Panc1 (cell line): ENCODE measurements at regions not wholly inside any gene's neighbourhood (a gene's known extent, or its start where the extent isn't known, plus 50 kb on each side); places are given as distances from the start of the nearest gene placed in this dataset.

Source experiments
- ATAC-seq: fragments of 200-7000 bp; cut with Tn5 transposase; 2 replicates; pipeline ENCODE4 v1.9.1; 2020; ENCODE audit warnings: mild to moderate bottlenecking, moderate library complexity
- BruUV-seq: library from RNA; stranded (reverse); fragments of 400-500 nt; replicated peaks from 2 replicates; lab custom pipeline; 2021; lab: Mats Ljungman, UMichigan
- CTCF ChIA-PET: fragments of 300-600 bp; sonication (Branson Sonifier 250); formaldehyde crosslinking; loops from one replicate; lab custom pipeline; 2022; ENCODE audit warnings: antibody characterized with exemption; lab: Charles Lee
- POLR2A ChIA-PET: fragments of 300-600 bp; sonication (Branson Sonifier 250); formaldehyde crosslinking; loops from one replicate; lab custom pipeline; 2022; ENCODE audit warnings: antibody characterized with exemption; lab: Charles Lee
- DNase-seq: peaks from one replicate; pipeline ENCODE4 v3.0.0-alpha.2; 2010; ENCODE audit warnings: low read depth, low spot score
- H3K27ac ChIP-seq: 2 replicates; pipeline ENCODE4 v1.5.1; 2011; ENCODE audit warnings: mild to moderate bottlenecking, low read length, inconsistent platforms
- H3K27me3 ChIP-seq: fragments of 200-500 bp; sonication (Bioruptor generic); 2 replicates; pipeline ENCODE4 v1.6.0; 2014; ENCODE audit warnings: low read length, inconsistent platforms; ENCODE audit not compliant: control insufficient read depth, insufficient read depth
- H3K36me3 ChIP-seq: fragments of 200-500 bp; sonication (Bioruptor generic); 2 replicates; pipeline ENCODE4 v1.5.1; 2014; ENCODE audit warnings: inconsistent platforms, mild to moderate bottlenecking, low read length, moderate library complexity; ENCODE audit not compliant: control insufficient read depth, insufficient read depth
- H3K4me1 ChIP-seq: 2 replicates; pipeline ENCODE4 v1.5.1; 2011; ENCODE audit warnings: inconsistent platforms, mild to moderate bottlenecking, low read length, moderate library complexity; ENCODE audit not compliant: control insufficient read depth, insufficient read depth
- H3K4me3 ChIP-seq, 2 experiments: 2 replicates each; pipeline ENCODE4 v1.5.1; 2011 to 2012; ENCODE audit warnings: low read depth in 2 of 2, low read length in 2 of 2, mild to moderate bottlenecking in 2 of 2, inconsistent platforms in 1 of 2, moderate library complexity in 1 of 2
- H3K9me3 ChIP-seq: fragments of 200-500 bp; sonication (Bioruptor generic); 2 replicates; pipeline ENCODE4 v1.5.1; 2014; ENCODE audit warnings: low read depth, mild to moderate bottlenecking, inconsistent platforms, low read length, moderate library complexity; ENCODE audit not compliant: control insufficient read depth, insufficient read depth
- POLR2AphosphoS5 ChIP-seq: IDR thresholded peaks from 2 replicates; pipeline ENCODE4 v1.6.1; 2012; ENCODE audit warnings: mild to moderate bottlenecking, low read depth, low read length, moderate library complexity
- REST ChIP-seq, 2 experiments: IDR thresholded peaks; 2 replicates each; pipeline ENCODE4 v1.6.1; 2011 to 2012; ENCODE audit warnings: low read depth in 2 of 2, control low read depth in 1 of 2, low read length in 1 of 2, mild to moderate bottlenecking in 1 of 2, moderate library complexity in 1 of 2; ENCODE audit not compliant: insufficient read depth in 1 of 2
- SIN3A ChIP-seq: IDR thresholded peaks from 2 replicates; pipeline ENCODE4 v1.6.1; 2012; ENCODE audit warnings: low read depth, mild to moderate bottlenecking, low read length, moderate library complexity, borderline replicate concordance; ENCODE audit not compliant: insufficient read depth
- TCF7L2 ChIP-seq: IDR thresholded peaks from 2 replicates; pipeline ENCODE4 v1.6.1; 2011; ENCODE audit warnings: mild to moderate bottlenecking, low read depth, low read length, inconsistent platforms
- in situ Hi-C: cut with HindIII; loops from 2 replicates; pipeline ENCODE4 v1.10.0; 2016; ENCODE audit warnings: low sequenced_read_pairs, low pct_unique_long_range_greater_than_20kb
- intact Hi-C: fragments of 100-400 bp; cut with micrococcal nuclease; formaldehyde crosslinking; loops from one replicate; pipeline ENCODE4 v1.10.0; 2022; ENCODE audit not compliant: unreplicated experiment
- TF ChIP-seq, protein P1 (sequence below): fragments of 450-650 bp; IDR thresholded peaks from 2 replicates; pipeline ENCODE4 v1.5.1; 2017; ENCODE audit warnings: mild to moderate bottlenecking

- intact Hi-C loops = no loop called here
- no peaks in the 10 kb centered on the region for H3K27me3 ChIP-seq
- ChIA-PET CTCF (no interaction called here), POLR2A (no interaction called here)
- no peak overlapping the region for H3K27ac ChIP-seq
- TF ChIP-seq, protein P1, sequence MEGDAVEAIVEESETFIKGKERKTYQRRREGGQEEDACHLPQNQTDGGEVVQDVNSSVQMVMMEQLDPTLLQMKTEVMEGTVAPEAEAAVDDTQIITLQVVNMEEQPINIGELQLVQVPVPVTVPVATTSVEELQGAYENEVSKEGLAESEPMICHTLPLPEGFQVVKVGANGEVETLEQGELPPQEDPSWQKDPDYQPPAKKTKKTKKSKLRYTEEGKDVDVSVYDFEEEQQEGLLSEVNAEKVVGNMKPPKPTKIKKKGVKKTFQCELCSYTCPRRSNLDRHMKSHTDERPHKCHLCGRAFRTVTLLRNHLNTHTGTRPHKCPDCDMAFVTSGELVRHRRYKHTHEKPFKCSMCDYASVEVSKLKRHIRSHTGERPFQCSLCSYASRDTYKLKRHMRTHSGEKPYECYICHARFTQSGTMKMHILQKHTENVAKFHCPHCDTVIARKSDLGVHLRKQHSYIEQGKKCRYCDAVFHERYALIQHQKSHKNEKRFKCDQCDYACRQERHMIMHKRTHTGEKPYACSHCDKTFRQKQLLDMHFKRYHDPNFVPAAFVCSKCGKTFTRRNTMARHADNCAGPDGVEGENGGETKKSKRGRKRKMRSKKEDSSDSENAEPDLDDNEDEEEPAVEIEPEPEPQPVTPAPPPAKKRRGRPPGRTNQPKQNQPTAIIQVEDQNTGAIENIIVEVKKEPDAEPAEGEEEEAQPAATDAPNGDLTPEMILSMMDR = no peak
- no peak for TF ChIP-seq REST (IDR thresholded peaks at IDR 0.05; ENCODE audit: insufficient read depth in 1 of 2, low read depth in 2 of 2, low read length in 1 of 2)
- TF ChIP-seq TCF7L2 = no peak
- no peak for TF ChIP-seq POLR2AphosphoS5
- no peak for TF ChIP-seq SIN3A
- no TSS peak for BruUV-seq
- in situ Hi-C loops = no loop called here
- no peak for ATAC-seq
- no peaks in the 10 kb centered on the region for H3K36me3 ChIP-seq
- DNase-seq = no peak
- no peaks in the 10 kb centered on the region for H3K9me3 ChIP-seq
- H3K4me3 ChIP-seq = no peak overlapping the region
- no peaks in the 10 kb centered on the region for H3K4me1 ChIP-seq
Measured at GRCh38 chr10:22856444-22857074, 71.3 kb upstream of the ARMC3 start.

DNA sequence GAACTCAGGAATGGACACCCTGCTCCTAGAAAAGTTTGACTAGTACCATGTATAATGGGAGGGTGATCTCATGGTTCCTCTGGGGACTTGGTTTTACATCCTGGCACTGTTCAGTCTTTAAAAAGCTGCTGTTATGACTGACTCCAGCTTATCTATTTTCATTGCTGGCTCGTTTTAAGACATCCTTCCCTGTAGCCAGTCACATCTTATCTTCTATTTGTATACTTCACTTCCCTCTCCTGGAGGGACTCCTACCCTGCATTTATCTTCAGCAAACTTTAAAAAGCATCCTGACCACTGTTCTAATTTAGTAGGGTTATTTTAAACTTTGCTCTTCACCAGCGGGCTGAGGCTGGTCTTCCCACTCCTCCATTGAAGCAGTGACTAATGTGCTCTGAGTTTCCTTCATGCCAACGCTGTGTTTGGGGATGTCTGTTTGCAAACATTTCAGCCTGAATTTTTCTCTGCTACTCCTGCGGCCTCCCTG is 72.9 kb upstream of the ARMC3 start:
- Histone ChIP-seq H3K27me3 (no peaks in the 10 kb centered on the region), H3K4me1 (no peaks in the 10 kb centered on the region), H3K4me3 (no peak overlapping the region), H3K27ac (no peak overlapping the region), H3K36me3 (no peaks in the 10 kb centered on the region), H3K9me3 (no peaks in the 10 kb centered on the region)
- DNase-seq = no peak
- intact Hi-C loops = no loop called here
- TF ChIP-seq POLR2AphosphoS5 (no peak), TCF7L2 (no peak), REST (IDR thresholded peaks at IDR 0.05; ENCODE audit: insufficient read depth in 1 of 2, low read depth in 2 of 2, low read length in 1 of 2) (no peak), SIN3A (no peak)
- TF ChIP-seq, protein P1 = no peak
- ChIA-PET CTCF (no interaction called here), POLR2A (no interaction called here)
- no peak for ATAC-seq
- BruUV-seq = no TSS peak
- in situ Hi-C loops = no loop called here
